OCI-LY3 (cell line): ENCODE measurements at regions not wholly inside any gene's neighbourhood (a gene's known extent, or its start where the extent isn't known, plus 50 kb on each side); places are given as distances from the start of the nearest gene placed in this dataset.
"Not testable (repeated sequence)": the region's sequence is repeated elsewhere in the genome, so short reads cannot be mapped to it uniquely, and the experiment has no call there.

ENCODE experiments used
- H2AFZ ChIP-seq: fragments of 200-600, 300-600 bp; shearing (Covaris generic); 2 replicates; pipeline ENCODE4 v1.6.0; 2014; ENCODE audit warnings: antibody characterized with exemption, low read depth, low read length
- H3K27ac ChIP-seq: fragments of 200-600, 300-600 bp; sonication (generic); 2 replicates; pipeline ENCODE4 v1.5.1; 2014; ENCODE audit warnings: mild to moderate bottlenecking, low read length, moderate library complexity, mixed read lengths
- H3K27me3 ChIP-seq: fragments of 200-600, 300-600 bp; sonication (generic); 2 replicates; pipeline ENCODE4 v1.6.1; 2014; ENCODE audit warnings: low read depth, low read length, mixed read lengths
- H3K36me3 ChIP-seq: fragments of 200-600, 300-600 bp; sonication (generic); replicated peaks from 2 replicates; pipeline ENCODE3; 2014; ENCODE audit warnings: low read depth, low read length, mixed read lengths
- H3K4me1 ChIP-seq: fragments of 300-600, 200-600 bp; sonication (generic); 2 replicates; pipeline ENCODE4 v1.6.1; 2014; ENCODE audit warnings: low read length, mixed read lengths
- H3K4me2 ChIP-seq: fragments of 200-600, 300-600 bp; sonication (generic); 2 replicates; pipeline ENCODE4 v1.6.1; 2014; ENCODE audit warnings: low read length, mixed read lengths
- H3K4me3 ChIP-seq: fragments of 300-600, 200-600 bp; sonication (generic); 2 replicates; pipeline ENCODE4 v1.5.1; 2014; ENCODE audit warnings: antibody characterized with exemption, mild to moderate bottlenecking, low read length, moderate library complexity
- H3K79me2 ChIP-seq: fragments of 300-600, 200-600 bp; shearing (Covaris generic); 2 replicates; pipeline ENCODE4 v1.6.1; 2014; ENCODE audit warnings: mild to moderate bottlenecking, low read length, mixed read lengths
- H3K9ac ChIP-seq: fragments of 300-600, 200-600 bp; shearing (Covaris generic); 2 replicates; pipeline ENCODE4 v1.6.0; 2014; ENCODE audit warnings: mild to moderate bottlenecking, low read length, moderate library complexity
- H3K9me3 ChIP-seq: fragments of 200-600, 300-600 bp; shearing (Covaris generic); 2 replicates; pipeline ENCODE4 v1.6.1; 2014; ENCODE audit warnings: low read length, mixed read lengths; ENCODE audit not compliant: insufficient read depth
- H4K20me1 ChIP-seq: fragments of 200-600, 300-600 bp; sonication (generic); 2 replicates; pipeline ENCODE4 v1.6.1; 2016; ENCODE audit warnings: low read length, mixed read lengths; ENCODE audit not compliant: insufficient read depth
- CTCF ChIP-seq: fragments of 200-600, 300-600 bp; sonication (generic); IDR thresholded peaks from 2 replicates; pipeline ENCODE4 v1.5.1; 2014; ENCODE audit warnings: antibody characterized with exemption, low read length, low read depth
- EZH2phosphoT487 ChIP-seq: fragments of 200-600 bp; shearing (Covaris generic); IDR thresholded peaks from 2 replicates; pipeline ENCODE4 v1.6.1; 2018; ENCODE audit warnings: antibody characterized with exemption, mixed run types, low read depth

DNA sequence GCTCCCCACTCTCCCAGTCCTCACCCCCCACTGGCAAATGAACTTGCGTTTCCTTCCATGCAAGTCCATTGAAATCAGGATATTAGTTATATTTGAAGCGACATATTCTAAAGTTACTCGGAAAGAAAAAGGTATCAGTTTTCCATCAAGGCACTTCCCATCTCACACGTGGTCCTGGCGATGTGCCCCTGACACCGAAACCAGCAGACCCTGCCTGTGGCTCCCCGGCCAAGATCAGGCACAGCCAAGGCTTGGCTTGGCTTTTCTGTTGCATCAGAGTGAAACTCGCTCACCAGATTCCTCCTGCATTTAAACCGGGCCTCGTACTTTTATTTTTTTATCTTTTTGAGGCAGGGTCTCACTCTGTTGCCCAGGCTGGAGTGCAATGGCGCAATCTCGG, 195.1 kb downstream of the NPIPB11 start:
- not testable (repeated sequence) for H3K27ac ChIP-seq, H3K4me1 ChIP-seq, H3K9me3 ChIP-seq, H3K79me2 ChIP-seq, H3K4me2 ChIP-seq, H4K20me1 ChIP-seq, H3K36me3 ChIP-seq, H3K9ac ChIP-seq, H3K4me3 ChIP-seq, H2AFZ ChIP-seq, H3K27me3 ChIP-seq

DNA sequence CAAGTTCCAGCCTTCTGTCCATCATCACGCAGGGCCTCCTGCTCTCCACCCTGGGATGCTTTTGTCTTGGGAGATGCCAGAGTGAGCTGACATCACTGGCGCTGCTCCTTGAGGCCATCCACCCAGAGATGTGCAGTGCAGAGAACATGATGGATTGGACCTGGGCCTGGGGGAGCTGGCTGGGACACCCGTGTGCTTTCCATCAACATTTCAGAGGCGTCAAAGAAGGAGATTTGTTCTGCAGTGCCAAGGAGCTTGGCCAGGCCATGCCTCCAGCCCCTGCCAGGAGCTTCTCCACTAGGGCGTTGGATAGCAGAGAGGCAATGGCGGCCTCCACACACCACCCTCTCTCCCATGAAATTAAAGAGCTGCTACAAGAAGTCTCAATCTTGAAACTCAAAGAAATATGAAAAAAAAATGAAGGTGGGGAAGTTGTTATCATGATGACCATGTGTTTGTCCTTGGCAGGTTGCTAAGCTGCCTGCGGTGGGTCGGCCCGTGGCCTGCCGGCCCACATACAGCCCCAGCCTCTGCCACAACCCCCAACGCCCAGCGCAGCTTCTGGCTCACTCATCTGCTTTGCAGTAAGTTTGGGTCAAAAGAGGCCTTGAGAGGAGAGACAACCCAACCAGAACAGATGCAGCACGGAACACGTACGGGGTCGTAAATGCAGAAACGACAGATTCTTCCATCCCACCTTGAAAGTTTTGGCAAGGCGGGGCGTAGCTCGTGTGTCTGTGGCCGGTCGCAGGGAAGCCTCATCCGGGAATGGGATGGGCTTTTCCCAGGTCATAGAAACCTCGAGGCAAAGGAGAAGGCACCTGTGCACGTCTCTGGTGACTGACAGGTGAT, 196.0 kb downstream of the NPIPB11 start:
- H3K4me1 ChIP-seq, H3K9me3 ChIP-seq, H2AFZ ChIP-seq, H3K27ac ChIP-seq, H3K9ac ChIP-seq, H3K4me2 ChIP-seq, H4K20me1 ChIP-seq, H3K4me3 ChIP-seq, H3K36me3 ChIP-seq, H3K27me3 ChIP-seq, H3K79me2 ChIP-seq: not testable (repeated sequence)

DNA sequence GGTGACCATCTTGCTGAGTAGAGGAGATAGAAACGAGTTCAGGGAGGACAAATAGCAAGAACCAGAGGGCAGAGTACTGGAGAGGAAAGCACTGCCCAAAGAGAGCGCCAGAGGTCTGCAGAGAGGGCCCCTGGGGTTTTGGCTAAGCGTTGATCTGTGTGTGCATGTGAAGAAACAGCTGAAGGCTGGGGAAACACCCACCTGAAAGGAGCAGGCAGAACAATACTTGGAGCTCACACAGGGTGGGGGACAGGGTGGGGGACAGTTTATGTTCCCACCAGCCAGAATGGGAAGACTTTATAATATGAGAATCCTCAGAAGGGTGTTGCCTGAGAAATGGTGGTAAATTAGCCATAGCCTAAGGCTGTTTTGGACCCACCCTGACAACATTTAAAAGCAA, 200.4 kb downstream of the NPIPB11 start:
- not testable (repeated sequence) for H2AFZ ChIP-seq, H3K27ac ChIP-seq, H3K4me3 ChIP-seq, H3K4me1 ChIP-seq, H3K4me2 ChIP-seq, H3K36me3 ChIP-seq, H3K27me3 ChIP-seq, H3K79me2 ChIP-seq, H4K20me1 ChIP-seq, H3K9me3 ChIP-seq, H3K9ac ChIP-seq

GRCh38 chr16:29205151-29205550, 201.4 kb downstream of the NPIPB11 start:
- H3K9ac ChIP-seq, H3K27ac ChIP-seq, H2AFZ ChIP-seq, H3K4me1 ChIP-seq, H3K79me2 ChIP-seq, H4K20me1 ChIP-seq, H3K4me3 ChIP-seq, H3K9me3 ChIP-seq, H3K36me3 ChIP-seq, H3K4me2 ChIP-seq, H3K27me3 ChIP-seq: not testable (repeated sequence)

GRCh38 chr16:29204806-29205135, 201.7 kb downstream of the NPIPB11 start:
- H3K36me3 ChIP-seq, result no peaks in the 10 kb centered on the region
- H2AFZ ChIP-seq, result no peak overlapping the region
- no peaks in the 10 kb centered on the region for H3K27me3 ChIP-seq
- H3K4me2 ChIP-seq, result no peak overlapping the region
- no peak overlapping the region for H3K27ac ChIP-seq
- H3K4me3 ChIP-seq, result no peak overlapping the region
- H3K4me1 ChIP-seq, result peaks cover 3% of the 10 kb centered on the region; the same call in 1 of the 2 replicates
- H4K20me1 ChIP-seq, result no peaks in the 10 kb centered on the region
- H3K9me3 ChIP-seq, result no peaks in the 10 kb centered on the region
- no peak overlapping the region for H3K9ac ChIP-seq
- H3K79me2 ChIP-seq, result no peaks in the 10 kb centered on the region
- TF ChIP-seq CTCF (no peak), EZH2phosphoT487 (no peak)

DNA sequence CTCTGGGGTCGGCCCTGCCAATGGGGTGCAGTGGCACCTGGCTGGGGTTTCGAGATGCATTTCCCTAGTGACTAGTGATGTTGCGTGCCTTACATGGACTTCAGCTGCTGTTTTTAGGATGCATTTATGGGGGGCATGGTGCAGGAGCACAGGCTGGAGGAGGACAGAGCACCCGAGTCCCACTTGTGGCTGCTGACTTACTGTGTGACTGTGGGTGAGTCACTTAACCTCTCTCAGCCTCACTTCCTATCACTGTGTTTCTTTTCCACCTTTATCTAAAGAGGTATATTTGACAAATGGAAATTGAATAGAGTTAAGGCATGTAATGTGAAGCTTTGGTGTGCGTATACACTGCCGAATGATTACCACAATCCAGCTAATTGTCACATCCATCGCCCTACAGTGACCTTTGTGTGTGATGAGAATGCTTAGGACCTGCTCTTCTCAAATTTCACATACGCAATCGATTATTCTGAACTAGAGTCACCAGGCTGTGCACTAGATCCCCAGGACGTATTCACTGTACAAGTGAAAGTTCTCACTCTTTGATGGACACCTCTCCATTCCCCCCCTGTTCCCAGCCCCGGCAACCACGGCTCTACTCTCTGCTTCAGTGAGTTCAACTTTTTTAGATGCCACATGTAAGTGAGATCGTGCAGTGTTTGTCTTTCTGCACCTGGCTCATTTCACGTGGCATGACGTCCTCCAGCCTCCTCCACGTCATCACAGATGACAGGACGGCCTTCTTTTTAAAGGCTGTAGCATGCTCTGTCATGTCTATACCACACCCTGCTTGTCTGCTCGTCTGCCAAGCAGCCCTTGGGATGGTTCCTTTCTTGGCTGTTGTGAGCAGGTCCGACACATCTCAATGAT, 202.3 kb downstream of the NPIPB11 start:
- H2AFZ ChIP-seq, H3K4me2 ChIP-seq, H3K36me3 ChIP-seq, H4K20me1 ChIP-seq, H3K27ac ChIP-seq, H3K9me3 ChIP-seq, H3K79me2 ChIP-seq, H3K4me1 ChIP-seq, H3K27me3 ChIP-seq, H3K9ac ChIP-seq, H3K4me3 ChIP-seq: not testable (repeated sequence)

GRCh38 chr16:29203046-29203932, 203.2 kb downstream of the NPIPB11 start:
- H3K27me3 ChIP-seq, H3K36me3 ChIP-seq, H3K79me2 ChIP-seq, H3K27ac ChIP-seq, H4K20me1 ChIP-seq, H3K9me3 ChIP-seq, H3K4me2 ChIP-seq, H3K4me3 ChIP-seq, H2AFZ ChIP-seq, H3K9ac ChIP-seq, H3K4me1 ChIP-seq: not testable (repeated sequence)

GRCh38 chr16:29202642-29203041, 203.9 kb downstream of the NPIPB11 start:
- not testable (repeated sequence) for H3K4me2 ChIP-seq

More at GRCh38 chr16:29202642-29203041, 203.9 kb downstream of the NPIPB11 start:
- H2AFZ ChIP-seq, H3K9me3 ChIP-seq, H3K27ac ChIP-seq, H3K36me3 ChIP-seq, H3K4me1 ChIP-seq, H4K20me1 ChIP-seq, H3K9ac ChIP-seq, H3K4me3 ChIP-seq, H3K27me3 ChIP-seq, H3K79me2 ChIP-seq: not testable (repeated sequence)
